IMR-90 (cell line): ENCODE measurements at regions not wholly inside any gene's neighbourhood (a gene's known extent, or its start where the extent isn't known, plus 50 kb on each side); places are given as distances from the start of the nearest gene placed in this dataset.

ENCODE experiments used
- ATAC-seq: fragments of 200-7000 bp; cut with Tn5 transposase; 2 replicates; pipeline ENCODE4 v1.9.1; 2020; ENCODE audit warnings: low read depth, mild to moderate bottlenecking, moderate library complexity
- BruUV-seq: library from RNA; stranded (reverse); fragments of 400-500 nt; replicated peaks from 2 replicates; lab custom pipeline; 2021; lab: Mats Ljungman, UMichigan
- CTCF ChIA-PET: fragments of 300-600 bp; formaldehyde crosslinking; extraction: SDS; loops from one replicate; lab custom pipeline; 2021; ENCODE audit warnings: antibody characterized with exemption; lab: Yijun Ruan, JAX
- POLR2A ChIA-PET: fragments of 300-600 bp; sonication (Branson Sonifier 250); formaldehyde crosslinking; loops from one replicate; lab custom pipeline; 2022; ENCODE audit warnings: antibody characterized with exemption; ENCODE audit not compliant: unreplicated experiment; lab: Charles Lee
- DNase-seq: peaks from one replicate; pipeline ENCODE4 v3.0.0; 2013
- H2AFZ ChIP-seq: replicated peaks from 2 replicates; pipeline ENCODE3; 2013; ENCODE audit warnings: low read length, mild to moderate bottlenecking; ENCODE audit not compliant: poor library complexity
- H2AK5ac ChIP-seq: 2 replicates; pipeline ENCODE4 v1.6.1; 2013; ENCODE audit warnings: low read depth, low read length, inconsistent platforms
- H2AK9ac ChIP-seq: replicated peaks from 2 replicates; pipeline ENCODE3; 2013; ENCODE audit warnings: mild to moderate bottlenecking, low read depth, low read length, moderate library complexity; ENCODE audit not compliant: poor library complexity
- H2BK120ac ChIP-seq: 2 replicates; pipeline ENCODE4 v1.6.1; 2013; ENCODE audit warnings: low read depth, low read length, inconsistent platforms
- H2BK15ac ChIP-seq: 3 replicates; pipeline ENCODE4 v1.6.1; 2013; ENCODE audit warnings: low read depth, low read length, inconsistent platforms
- H2BK20ac ChIP-seq: 2 replicates; pipeline ENCODE4 v1.6.1; 2013; ENCODE audit warnings: low read depth, mild to moderate bottlenecking, inconsistent platforms, low read length, moderate library complexity
- H2BK5ac ChIP-seq: 2 replicates; pipeline ENCODE4 v1.6.1; 2013; ENCODE audit warnings: mild to moderate bottlenecking, low read depth, low read length, inconsistent platforms; ENCODE audit not compliant: poor library complexity, severe bottlenecking
- H3K14ac ChIP-seq: replicated peaks from 2 replicates; pipeline ENCODE4 v1.6.1; 2013; ENCODE audit warnings: low read depth, low read length, inconsistent platforms
- H3K18ac ChIP-seq: 2 replicates; pipeline ENCODE4 v1.6.1; 2013; ENCODE audit warnings: low read depth, low read length, control low read depth
- H3K23ac ChIP-seq: 2 replicates; pipeline ENCODE4 v1.6.1; 2013; ENCODE audit warnings: low read depth, low read length, inconsistent platforms
- H3K27ac ChIP-seq: 2 replicates; pipeline ENCODE4 v1.5.1; 2013; ENCODE audit warnings: mild to moderate bottlenecking, control low read depth, low read length; ENCODE audit not compliant: insufficient read depth
- H3K27me3 ChIP-seq: 2 replicates; pipeline ENCODE4 v1.6.1; 2013; ENCODE audit warnings: low read length; ENCODE audit not compliant: control insufficient read depth, insufficient read depth
- H3K36me3 ChIP-seq: 2 replicates; pipeline ENCODE4 v1.6.1; 2013; ENCODE audit warnings: low read length, mixed read lengths; ENCODE audit not compliant: control insufficient read depth, insufficient read depth
- H3K4ac ChIP-seq: 2 replicates; pipeline ENCODE4 v1.6.1; 2013; ENCODE audit warnings: low read depth, low read length, inconsistent platforms
- H3K4me1 ChIP-seq: 2 replicates; pipeline ENCODE4 v1.6.1; 2013; ENCODE audit warnings: low read length, mixed read lengths; ENCODE audit not compliant: control insufficient read depth, insufficient read depth
- H3K4me2 ChIP-seq: 2 replicates; pipeline ENCODE4 v1.6.1; 2013; ENCODE audit warnings: low read depth, mild to moderate bottlenecking, control low read depth, low read length, moderate library complexity
- H3K4me3 ChIP-seq: 2 replicates; pipeline ENCODE4 v1.5.1; 2013; ENCODE audit warnings: low read depth, mild to moderate bottlenecking, control low read depth, low read length, moderate library complexity; ENCODE audit not compliant: insufficient read depth
- H3K56ac ChIP-seq: 2 replicates; pipeline ENCODE4 v1.6.1; 2013; ENCODE audit warnings: low read length, inconsistent platforms; ENCODE audit not compliant: insufficient read depth; ENCODE audit errors: extremely low read depth
- H3K79me1 ChIP-seq, 2 experiments: 2 replicates each; pipeline ENCODE4 v1.6.1; 2013; ENCODE audit warnings: low read length in 2 of 2, inconsistent platforms in 1 of 2, low read depth in 1 of 2
- H3K9ac ChIP-seq: 2 replicates; pipeline ENCODE4 v1.6.1; 2013; ENCODE audit warnings: low read depth, low read length, control low read depth
- H3K9me1 ChIP-seq: 2 replicates; pipeline ENCODE4 v1.6.1; 2013; ENCODE audit warnings: low read length, inconsistent platforms; ENCODE audit not compliant: insufficient read depth
- H3K9me3 ChIP-seq: 2 replicates; pipeline ENCODE4 v1.6.1; 2013; ENCODE audit warnings: low read length; ENCODE audit not compliant: control insufficient read depth, insufficient read depth
- H4K20me1 ChIP-seq: 2 replicates; pipeline ENCODE4 v1.6.1; 2013; ENCODE audit warnings: low read length, inconsistent platforms; ENCODE audit not compliant: insufficient read depth
- H4K5ac ChIP-seq: 2 replicates; pipeline ENCODE4 v1.6.1; 2013; ENCODE audit warnings: mild to moderate bottlenecking, low read depth, low read length, control low read depth
- H4K8ac ChIP-seq, 2 experiments: 2 replicates each; pipeline ENCODE4 v1.6.1; 2013; ENCODE audit warnings: low read depth in 2 of 2, low read length in 2 of 2, control low read depth in 1 of 2, inconsistent platforms in 1 of 2
- H4K91ac ChIP-seq: 2 replicates; pipeline ENCODE4 v1.6.1; 2013; ENCODE audit warnings: low read depth, low read length, inconsistent platforms; ENCODE audit not compliant: insufficient read depth
- BHLHE40 ChIP-seq: fragments of 150-350 bp; IDR thresholded peaks from 2 replicates; pipeline ENCODE4 v1.6.1; 2016; ENCODE audit warnings: mild to moderate bottlenecking, low read depth, low read length
- CEBPB ChIP-seq: IDR thresholded peaks from 2 replicates; pipeline ENCODE4 v1.6.1; 2012; ENCODE audit warnings: low read depth, low read length, improper control_type of control experiment
- CHD1 ChIP-seq: IDR thresholded peaks from 2 replicates; pipeline ENCODE4 v1.6.1; 2012; ENCODE audit warnings: low read depth, low read length, improper control_type of control experiment
- CTCF ChIP-seq: conservative IDR thresholded peaks from 2 replicates; pipeline ENCODE4 v1.5.1; 2012; ENCODE audit warnings: mild to moderate bottlenecking, low read depth, low read length, improper control_type of control experiment
- FOS ChIP-seq: fragments of 150-350 bp; IDR thresholded peaks from 2 replicates; pipeline ENCODE4 v1.6.1; 2016; ENCODE audit warnings: low read depth, low read length
- MAFK ChIP-seq: IDR thresholded peaks from 2 replicates; pipeline ENCODE4 v1.6.1; 2012; ENCODE audit warnings: low read depth, low read length, improper control_type of control experiment
- MXI1 ChIP-seq: IDR thresholded peaks from 2 replicates; pipeline ENCODE4 v1.6.1; 2012; ENCODE audit warnings: low read depth, mild to moderate bottlenecking, low read length, moderate library complexity, borderline replicate concordance
- RCOR1 ChIP-seq: IDR thresholded peaks from 2 replicates; pipeline ENCODE4 v1.6.1; 2012; ENCODE audit warnings: mild to moderate bottlenecking, low read length, improper control_type of control experiment; ENCODE audit not compliant: insufficient replicate concordance
- SMC3 ChIP-seq: fragments of 150-350 bp; IDR thresholded peaks from 2 replicates; pipeline ENCODE4 v1.6.1; 2016; ENCODE audit warnings: low read depth, mild to moderate bottlenecking, antibody characterized with exemption, low read length, moderate library complexity
- WGBS, 2 experiments: methylation state at CpG; one replicate each; pipeline versions ENCODE4 v1.1.5 to v1.1.7; 2013; ENCODE audit warnings: missing lambda C conversion rate in 2 of 2; ENCODE audit not compliant: insufficient read length in 1 of 2; ENCODE audit errors: extremely low coverage in 2 of 2; 5-methylcytosine and 5-hydroxymethylcytosine counted together
- dilution Hi-C: fragments of 300-500 bp; cut with HindIII; formaldehyde crosslinking; loops from one replicate; pipeline ENCODE4 v1.14.3; 2018; ENCODE audit warnings: low sequenced_read_pairs; ENCODE audit not compliant: unreplicated experiment
- in situ Hi-C: fragments of 300-500 bp; cut with MboI; formaldehyde crosslinking; loops from 3 replicates; pipeline ENCODE4 v1.14.3; 2019; ENCODE audit warnings: low sequenced_read_pairs, inconsistent platforms, mixed read lengths
- intact Hi-C: fragments of 100-400 bp; cut with micrococcal nuclease; formaldehyde crosslinking; loops from 2 replicates; pipeline ENCODE4 v1.10.0; 2022
- TF ChIP-seq, protein P1 (sequence below): fragments of 150-350 bp; IDR thresholded peaks from 2 replicates; pipeline ENCODE4 v1.6.1; 2016; ENCODE audit warnings: low read depth, mild to moderate bottlenecking, low read length, moderate library complexity, borderline replicate concordance

- DNase-seq = no peak
- dilution Hi-C loops = no loop called here
- H4K91ac ChIP-seq = no peak overlapping the region
- no TSS peak for BruUV-seq
- intact Hi-C loops = no loop called here
- H3K79me1 ChIP-seq = no peaks in the 10 kb centered on the region
- POLR2A ChIA-PET = no interaction called here
- H4K5ac ChIP-seq = peak overlapping the region; percentile 48; the same call in 1 of the 2 replicates
- H3K9me3 ChIP-seq = no peaks in the 10 kb centered on the region
- in situ Hi-C loops = no loop called here
- no peaks in the 10 kb centered on the region for H4K20me1 ChIP-seq
- no peaks in the 10 kb centered on the region for H3K36me3 ChIP-seq
- H2BK20ac ChIP-seq = no peak overlapping the region
- no peak overlapping the region for H4K8ac ChIP-seq
- H2BK120ac ChIP-seq = peak overlapping the region; percentile 64
- TF ChIP-seq, protein P1, sequence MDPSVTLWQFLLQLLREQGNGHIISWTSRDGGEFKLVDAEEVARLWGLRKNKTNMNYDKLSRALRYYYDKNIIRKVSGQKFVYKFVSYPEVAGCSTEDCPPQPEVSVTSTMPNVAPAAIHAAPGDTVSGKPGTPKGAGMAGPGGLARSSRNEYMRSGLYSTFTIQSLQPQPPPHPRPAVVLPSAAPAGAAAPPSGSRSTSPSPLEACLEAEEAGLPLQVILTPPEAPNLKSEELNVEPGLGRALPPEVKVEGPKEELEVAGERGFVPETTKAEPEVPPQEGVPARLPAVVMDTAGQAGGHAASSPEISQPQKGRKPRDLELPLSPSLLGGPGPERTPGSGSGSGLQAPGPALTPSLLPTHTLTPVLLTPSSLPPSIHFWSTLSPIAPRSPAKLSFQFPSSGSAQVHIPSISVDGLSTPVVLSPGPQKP = no peak
- TF ChIP-seq CTCF (no peak), BHLHE40 (no peak), SMC3 (no peak), CEBPB (no peak), MAFK (no peak), MXI1 (no peak), RCOR1 (no peak), CHD1 (no peak), FOS (no peak)
- H3K4me1 ChIP-seq = no peaks in the 10 kb centered on the region; the same call in 1 of the 2 replicates
- CTCF ChIA-PET = no interaction called here
- peak overlapping the region; percentile 38; the same call in 1 of the 2 replicates for H3K4ac ChIP-seq
- no peak overlapping the region for H2AFZ ChIP-seq
- H3K9ac ChIP-seq = no peak overlapping the region
- no peak for ATAC-seq
- no peak overlapping the region for H3K56ac ChIP-seq
- no peak overlapping the region for H2AK9ac ChIP-seq
- H3K18ac ChIP-seq = 0 out of 2 replicates have a peak overlapping the region, but pooled peaks have one; percentile 13
- 0 out of 2 replicates have a peak overlapping the region, but pooled peaks have one; percentile 25 for H3K14ac ChIP-seq
- no peak overlapping the region for H3K27ac ChIP-seq
- H3K27me3 ChIP-seq = no peaks in the 10 kb centered on the region
- H2BK15ac ChIP-seq = no peak overlapping the region
- H3K4me3 ChIP-seq = no peak overlapping the region
- no peak overlapping the region; the same call in 1 of the 2 replicates for H3K23ac ChIP-seq
- no peak overlapping the region for H2BK5ac ChIP-seq
- no peaks in the 10 kb centered on the region for H3K9me1 ChIP-seq
- no peak overlapping the region for H3K4me2 ChIP-seq
- H2AK5ac ChIP-seq = no peak overlapping the region
- WGBS, 2 experiments = no CpG with 5 or more reads among the region's 1 CpG
These were observed 152.0 kb downstream of the RAP2B start for GRCh38 chr3:153314038-153314437.
